Astrocyte (in vitro differentiated cells and primary cell): ENCODE measurements at regions not wholly inside any gene's neighbourhood (a gene's known extent, or its start where the extent isn't known, plus 50 kb on each side); places are given as distances from the start of the nearest gene placed in this dataset.

ENCODE experiments used
- DNase-seq: peaks from one replicate; pipeline ENCODE4 v3.0.0-alpha.2; 2010; ENCODE audit warnings: low read depth
- FAIRE-seq: peaks from 2 replicates; lab custom pipeline; 2011; peaks lifted over from hg19 to GRCh38; lab: Jason Lieb, UNC
- H2AFZ ChIP-seq: 2 replicates; pipeline ENCODE4 v1.6.0; 2012; ENCODE audit warnings: low read depth, low read length, inconsistent platforms
- H3K27ac ChIP-seq: 2 replicates; pipeline ENCODE4 v1.5.1; 2011; ENCODE audit warnings: low read depth, low read length, inconsistent platforms
- H3K27me3 ChIP-seq: 2 replicates; pipeline ENCODE4 v1.6.0; 2011; ENCODE audit warnings: low read length, inconsistent platforms; ENCODE audit not compliant: insufficient read depth
- H3K36me3 ChIP-seq: 2 replicates; pipeline ENCODE4 v1.5.1; 2011; ENCODE audit warnings: low read length, inconsistent platforms; ENCODE audit not compliant: insufficient read depth
- H3K4me1 ChIP-seq: 2 replicates; pipeline ENCODE4 v1.5.1; 2011; ENCODE audit warnings: low read length, inconsistent platforms; ENCODE audit not compliant: insufficient read depth
- H3K4me2 ChIP-seq: 2 replicates; pipeline ENCODE4 v1.6.0; 2012; ENCODE audit warnings: low read length, inconsistent platforms
- H3K4me3 ChIP-seq: 2 replicates; pipeline ENCODE4 v1.5.1; 2011; ENCODE audit warnings: low read depth, mild to moderate bottlenecking, low read length, inconsistent platforms; ENCODE audit not compliant: insufficient read depth
- H3K79me2 ChIP-seq: 2 replicates; pipeline ENCODE4 v1.6.0; 2012; ENCODE audit warnings: mild to moderate bottlenecking, low read length, inconsistent platforms; ENCODE audit not compliant: insufficient read depth
- H3K9ac ChIP-seq: 2 replicates; pipeline ENCODE4 v1.6.0; 2012; ENCODE audit warnings: mild to moderate bottlenecking, low read length, inconsistent platforms
- H3K9me3 ChIP-seq: 2 replicates; pipeline ENCODE4 v1.5.1; 2012; ENCODE audit warnings: low read depth, mild to moderate bottlenecking, low read length, inconsistent platforms; ENCODE audit not compliant: insufficient read depth
- H4K20me1 ChIP-seq: 2 replicates; pipeline ENCODE4 v1.6.0; 2012; ENCODE audit warnings: low read length, inconsistent platforms; ENCODE audit not compliant: insufficient read depth
- H3K27ac Mint-ChIP-seq: one replicate; pipeline ENCODE4 v1.8.0; 2021; ENCODE audit warnings: mild to moderate bottlenecking, mixed read lengths; ENCODE audit not compliant: unreplicated experiment
- H3K27me3 Mint-ChIP-seq: one replicate; pipeline ENCODE4 v1.8.0; 2021; ENCODE audit warnings: low read depth, mixed read lengths; ENCODE audit not compliant: unreplicated experiment
- H3K36me3 Mint-ChIP-seq: one replicate; pipeline ENCODE4 v1.8.0; 2021; ENCODE audit warnings: low read depth, mixed read lengths; ENCODE audit not compliant: unreplicated experiment
- H3K4me1 Mint-ChIP-seq: one replicate; pipeline ENCODE4 v1.8.0; 2021; ENCODE audit warnings: low read depth, mixed read lengths; ENCODE audit not compliant: unreplicated experiment
- H3K4me3 Mint-ChIP-seq: one replicate; pipeline ENCODE4 v1.8.0; 2021; ENCODE audit warnings: mild to moderate bottlenecking, moderate library complexity, mixed read lengths; ENCODE audit not compliant: unreplicated experiment
- H3K9me3 Mint-ChIP-seq: one replicate; pipeline ENCODE4 v1.8.0; 2021; ENCODE audit warnings: mild to moderate bottlenecking, mixed read lengths; ENCODE audit not compliant: unreplicated experiment
- CTCF ChIP-seq: IDR thresholded peaks from 2 replicates; pipeline ENCODE4 v1.5.1; 2011; ENCODE audit warnings: low read depth, mild to moderate bottlenecking, inconsistent platforms, low read length, moderate library complexity; ENCODE audit not compliant: insufficient read depth
- EZH2 ChIP-seq: IDR thresholded peaks from 2 replicates; pipeline ENCODE4 v1.6.1; 2012; ENCODE audit warnings: mild to moderate bottlenecking, low read length, inconsistent platforms; ENCODE audit not compliant: insufficient read depth

- no peaks in the 10 kb centered on the region for H3K36me3 ChIP-seq
- no peaks in the 10 kb centered on the region for H3K36me3 Mint-ChIP-seq
- no peaks in the 10 kb centered on the region for H4K20me1 ChIP-seq
- no peaks in the 10 kb centered on the region for H3K27me3 ChIP-seq
- H3K79me2 ChIP-seq = no peaks in the 10 kb centered on the region
- no peaks in the 10 kb centered on the region for H3K9me3 Mint-ChIP-seq
- no peaks in the 10 kb centered on the region for H3K4me1 ChIP-seq
- H3K27me3 Mint-ChIP-seq = peaks cover 16% of the 10 kb centered on the region
- no peaks in the 10 kb centered on the region for H3K9me3 ChIP-seq
- H2AFZ ChIP-seq = no peak overlapping the region
- DNase-seq (no peak), FAIRE-seq (no peak)
- H3K4me3 ChIP-seq = no peak overlapping the region
- TF ChIP-seq CTCF (no peak), EZH2 (no peak)
- H3K27ac Mint-ChIP-seq = no peak overlapping the region
- H3K4me3 Mint-ChIP-seq = no peak overlapping the region
- H3K4me1 Mint-ChIP-seq = peaks cover 3% of the 10 kb centered on the region
- H3K27ac ChIP-seq = no peak overlapping the region
- no peak overlapping the region for H3K4me2 ChIP-seq
- H3K9ac ChIP-seq = no peak overlapping the region
Observed at GRCh38 chr6:108750801-108751200, 97.4 kb upstream of the ARMC2 start.

GRCh38 chr6:108751282-108751681 is 96.9 kb upstream of the ARMC2 start:
- Mint-ChIP-seq H3K36me3 (no peaks in the 10 kb centered on the region), H3K4me1 (peaks cover 7% of the 10 kb centered on the region), H3K4me3 (no peak overlapping the region), H3K27ac (no peak overlapping the region), H3K27me3 (peaks cover 16% of the 10 kb centered on the region), H3K9me3 (no peaks in the 10 kb centered on the region)
- Histone ChIP-seq H3K4me2 (no peak overlapping the region), H2AFZ (no peak overlapping the region), H3K4me3 (no peak overlapping the region), H4K20me1 (no peaks in the 10 kb centered on the region), H3K4me1 (no peaks in the 10 kb centered on the region), H3K36me3 (no peaks in the 10 kb centered on the region), H3K9ac (no peak overlapping the region), H3K27me3 (no peaks in the 10 kb centered on the region), H3K9me3 (no peaks in the 10 kb centered on the region), H3K79me2 (no peaks in the 10 kb centered on the region), H3K27ac (no peak overlapping the region)
- TF ChIP-seq CTCF (no peak), EZH2 (no peak)
- FAIRE-seq = no peak
- DNase-seq = no peak

- H3K4me1 Mint-ChIP-seq = peaks cover 7% of the 10 kb centered on the region
- no peak overlapping the region for H3K4me3 ChIP-seq
- peaks cover 16% of the 10 kb centered on the region for H3K27me3 Mint-ChIP-seq
- H3K27me3 ChIP-seq = no peaks in the 10 kb centered on the region
- H3K9me3 ChIP-seq = no peaks in the 10 kb centered on the region
- no peak overlapping the region for H3K4me3 Mint-ChIP-seq
- H3K36me3 Mint-ChIP-seq = no peaks in the 10 kb centered on the region
- H3K79me2 ChIP-seq = no peaks in the 10 kb centered on the region
- H3K9ac ChIP-seq = no peak overlapping the region
- H3K4me2 ChIP-seq = no peak overlapping the region
- no peak for FAIRE-seq
- no peaks in the 10 kb centered on the region for H3K9me3 Mint-ChIP-seq
- no peak for DNase-seq
- no peaks in the 10 kb centered on the region for H3K4me1 ChIP-seq
- H3K27ac Mint-ChIP-seq = no peak overlapping the region
- no peaks in the 10 kb centered on the region for H3K36me3 ChIP-seq
- no peak overlapping the region for H3K27ac ChIP-seq
- no peak for TF ChIP-seq CTCF
- no peaks in the 10 kb centered on the region for H4K20me1 ChIP-seq
- no peak overlapping the region for H2AFZ ChIP-seq
Observed at GRCh38 chr6:108751851-108752732, 96.1 kb upstream of the ARMC2 start.
